GM19043 (cell line): ENCODE measurements at regions not wholly inside any gene's neighbourhood (a gene's known extent, or its start where the extent isn't known, plus 50 kb on each side); places are given as distances from the start of the nearest gene placed in this dataset.

Experiments
- ATAC-seq: cut with Tn5 transposase; IDR thresholded peaks from one replicate; pipeline ENCODE4 v1.9.1; 2021; ENCODE audit warnings: low read depth; ENCODE audit not compliant: unreplicated experiment

DNA sequence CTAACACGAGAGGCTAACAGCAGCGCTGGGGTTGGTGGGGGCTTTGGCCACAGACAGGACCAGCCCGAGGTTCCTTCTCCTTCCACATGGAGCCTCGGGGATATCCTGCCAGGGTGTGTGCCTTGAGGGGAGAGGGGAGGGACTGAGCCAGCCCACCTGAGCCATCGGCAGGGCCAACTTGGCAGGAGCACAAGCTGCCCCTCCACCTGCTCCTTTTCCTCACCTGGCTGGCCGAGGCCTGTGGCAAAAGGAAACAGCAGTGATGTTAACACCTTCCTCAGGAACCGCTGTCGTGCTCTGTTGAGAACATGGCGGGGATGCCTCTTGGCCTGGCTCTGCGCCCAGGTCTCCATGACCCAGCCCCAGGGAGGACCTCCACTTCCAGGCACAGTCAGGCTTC, 255.1 kb upstream of the PPP2R2D start:
- ATAC-seq = no peak

DNA sequence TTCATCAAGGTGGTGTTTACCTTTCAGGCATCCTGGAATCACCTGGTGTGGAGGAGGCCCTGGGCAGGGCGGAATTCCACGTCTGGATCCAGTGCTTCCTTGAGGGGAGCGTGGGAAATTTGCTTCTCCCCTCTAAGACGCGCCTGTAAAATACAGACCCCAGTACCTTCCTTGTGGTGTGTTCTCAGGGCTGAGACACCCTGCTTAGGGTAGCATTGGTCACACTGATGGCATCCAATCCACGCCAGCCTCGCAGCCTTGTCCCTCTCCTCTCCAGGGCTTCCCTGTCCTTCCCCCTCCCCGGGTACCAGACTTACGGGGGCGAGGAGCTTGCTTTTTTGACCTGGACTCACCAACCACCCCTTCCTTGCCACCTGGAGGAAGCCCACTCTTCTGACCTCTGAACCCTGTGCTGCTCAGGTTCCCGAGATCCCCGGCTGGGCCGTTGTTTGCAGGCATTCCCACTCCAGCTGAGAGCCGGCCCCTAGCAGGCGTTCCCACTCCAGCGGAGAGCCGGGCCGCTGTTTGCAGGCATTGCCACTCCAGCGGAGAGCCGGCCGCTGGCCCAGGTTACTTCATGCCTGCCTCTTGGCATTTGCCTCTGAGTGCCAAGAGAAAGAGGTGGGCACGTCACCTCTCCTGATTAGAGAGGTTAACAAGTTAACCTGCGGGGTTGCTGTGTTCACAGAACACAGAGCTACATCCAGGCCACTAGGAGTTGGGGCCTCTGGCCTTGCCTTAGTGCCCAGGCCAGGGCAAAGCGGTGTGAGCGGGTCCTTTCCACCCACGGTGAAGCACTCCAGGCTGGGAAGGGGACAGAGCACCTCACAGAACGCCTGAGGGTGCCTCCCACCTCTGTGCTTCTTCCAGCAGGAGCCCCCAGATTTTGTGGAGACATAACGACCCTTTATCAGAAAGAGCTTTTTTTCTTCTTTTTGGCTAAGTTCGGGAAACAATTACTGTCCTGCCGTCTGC, 254.0 kb upstream of the PPP2R2D start:
- no peak for ATAC-seq

DNA sequence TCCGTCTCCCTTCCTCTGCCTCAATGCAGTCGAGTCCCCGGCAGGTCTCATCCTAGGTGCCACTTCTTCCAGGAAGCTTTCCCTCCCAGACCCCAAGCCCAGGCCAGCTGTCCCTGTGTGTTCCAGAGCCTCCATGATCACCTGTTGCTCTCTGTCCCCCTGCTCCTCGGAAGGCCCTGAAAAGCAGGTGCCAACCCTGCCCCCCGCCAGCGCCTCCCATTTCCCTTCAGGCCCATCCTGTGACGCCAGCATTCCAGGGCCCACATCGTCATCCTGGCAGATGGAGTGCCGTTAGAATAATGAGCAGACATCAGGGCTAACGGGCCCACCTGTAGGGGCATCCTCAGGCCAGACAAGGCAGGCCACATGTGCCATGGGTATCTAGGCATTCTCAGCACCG, 253.0 kb upstream of the PPP2R2D start:
- ATAC-seq = no peak

DNA sequence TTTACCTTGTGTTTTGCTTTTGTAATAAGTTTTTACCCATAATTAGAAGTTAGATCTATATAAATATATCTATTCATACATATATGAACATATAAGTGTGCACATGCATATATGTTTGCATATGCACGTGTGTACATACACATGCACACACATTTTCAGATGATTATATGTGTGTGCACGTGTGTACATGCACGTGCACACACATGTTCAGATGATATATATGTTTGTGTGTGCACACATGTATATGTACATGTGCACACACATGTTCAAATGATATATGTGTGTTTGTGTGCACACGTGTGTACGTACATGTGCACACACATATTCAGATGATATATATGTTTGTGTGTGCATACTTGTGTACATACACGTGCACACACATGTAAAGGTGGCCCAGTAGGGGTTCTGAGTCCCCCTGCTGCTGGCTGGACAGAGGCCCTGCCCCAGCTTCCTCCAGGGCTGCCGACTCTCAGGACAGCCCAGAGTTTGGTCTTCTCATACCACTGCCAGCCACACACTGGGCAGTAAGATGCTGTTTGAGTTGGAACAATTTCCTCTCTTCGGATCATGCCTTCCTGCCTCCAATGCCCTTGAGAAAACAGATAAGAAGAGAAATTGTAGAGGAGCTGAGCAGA, 252.3 kb upstream of the PPP2R2D start:
- ATAC-seq = no peak

DNA sequence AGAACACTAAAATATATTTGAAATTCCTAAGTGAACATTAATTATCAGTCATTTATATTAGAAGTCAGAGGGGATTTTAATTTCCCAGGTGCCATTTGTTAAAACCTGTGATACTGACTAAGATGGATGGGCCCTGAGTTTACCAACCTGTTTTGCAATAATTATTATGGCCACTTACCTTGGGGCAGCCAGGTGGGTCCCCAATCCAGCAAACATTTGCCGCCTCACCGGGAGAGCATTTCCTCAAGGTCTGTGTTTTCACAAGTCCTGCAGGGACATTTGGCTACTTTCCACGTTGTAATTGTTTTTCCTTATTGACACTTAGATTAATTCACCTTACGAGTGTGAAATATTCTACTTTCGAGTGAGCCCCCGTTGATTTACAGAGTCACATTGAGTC, 251.2 kb upstream of the PPP2R2D start:
- no peak for ATAC-seq

DNA sequence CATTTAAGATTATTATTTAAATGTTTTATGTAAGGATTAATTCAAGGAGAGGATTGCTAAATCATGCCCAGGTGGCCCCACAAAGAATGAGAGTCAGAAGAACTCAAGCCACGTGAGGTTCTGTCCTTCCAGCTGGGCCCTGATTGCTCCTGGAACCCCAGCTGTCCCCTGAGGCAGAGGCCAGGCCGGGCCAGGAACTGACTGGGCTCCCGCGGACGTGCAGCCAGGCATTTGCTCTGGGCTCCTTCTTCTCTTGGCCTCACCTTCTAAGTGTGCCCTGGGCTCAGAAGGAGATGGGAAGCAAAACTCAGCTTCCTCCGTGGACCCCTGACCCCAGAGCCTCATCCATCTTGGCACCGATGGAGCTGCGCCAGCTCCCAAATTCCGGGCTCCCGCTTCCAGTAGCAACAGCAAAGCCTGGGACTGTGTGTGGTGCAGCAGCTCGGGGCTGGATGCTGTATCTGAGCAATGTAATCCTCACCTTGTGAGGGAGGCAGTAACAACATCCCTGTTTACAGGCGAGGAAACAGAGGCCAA, 250.6 kb upstream of the PPP2R2D start:
- no peak for ATAC-seq

DNA sequence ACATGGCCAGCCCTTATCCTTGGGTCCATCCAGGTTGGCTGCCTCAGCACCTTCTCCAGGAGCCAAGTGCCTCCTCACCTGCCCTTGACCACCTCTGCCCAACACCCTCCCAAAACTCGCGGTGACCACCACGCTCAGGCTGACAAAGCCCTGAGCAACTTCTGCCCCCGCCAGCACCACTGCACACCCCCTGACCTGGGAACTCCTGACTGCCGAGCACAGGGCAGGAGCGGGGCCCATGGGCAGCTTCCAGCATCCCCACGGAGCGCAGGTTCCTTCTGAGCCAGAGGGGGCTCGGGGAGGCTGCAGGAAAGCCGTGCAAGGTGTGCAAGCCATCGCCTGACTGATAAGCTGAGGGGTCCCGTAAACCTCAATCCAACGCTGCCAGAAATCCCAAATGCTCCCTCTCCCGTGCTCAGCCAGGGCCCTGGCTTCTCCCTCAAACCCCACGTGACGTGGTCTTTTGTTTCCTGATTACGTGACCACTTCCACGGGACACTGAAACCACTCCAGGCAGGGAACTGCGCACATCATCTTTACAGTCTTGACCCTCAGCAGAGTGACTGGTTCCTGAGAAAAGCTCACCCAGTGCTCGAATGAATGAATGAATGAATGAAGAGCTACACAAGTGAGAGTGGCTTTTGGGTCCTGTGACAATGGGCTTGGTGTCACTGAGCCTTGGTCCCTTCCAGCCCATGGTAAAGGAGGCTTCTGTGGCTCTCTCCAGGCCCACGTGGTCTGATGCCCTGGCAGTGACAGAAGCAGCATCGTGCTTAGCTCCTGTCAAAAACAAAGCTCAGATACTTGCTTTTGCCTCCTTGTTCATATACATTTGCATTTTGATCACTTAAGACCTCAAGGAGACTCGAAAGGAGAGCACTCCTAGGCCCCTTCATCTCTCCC, 249.8 kb upstream of the PPP2R2D start:
- ATAC-seq = no peak

DNA sequence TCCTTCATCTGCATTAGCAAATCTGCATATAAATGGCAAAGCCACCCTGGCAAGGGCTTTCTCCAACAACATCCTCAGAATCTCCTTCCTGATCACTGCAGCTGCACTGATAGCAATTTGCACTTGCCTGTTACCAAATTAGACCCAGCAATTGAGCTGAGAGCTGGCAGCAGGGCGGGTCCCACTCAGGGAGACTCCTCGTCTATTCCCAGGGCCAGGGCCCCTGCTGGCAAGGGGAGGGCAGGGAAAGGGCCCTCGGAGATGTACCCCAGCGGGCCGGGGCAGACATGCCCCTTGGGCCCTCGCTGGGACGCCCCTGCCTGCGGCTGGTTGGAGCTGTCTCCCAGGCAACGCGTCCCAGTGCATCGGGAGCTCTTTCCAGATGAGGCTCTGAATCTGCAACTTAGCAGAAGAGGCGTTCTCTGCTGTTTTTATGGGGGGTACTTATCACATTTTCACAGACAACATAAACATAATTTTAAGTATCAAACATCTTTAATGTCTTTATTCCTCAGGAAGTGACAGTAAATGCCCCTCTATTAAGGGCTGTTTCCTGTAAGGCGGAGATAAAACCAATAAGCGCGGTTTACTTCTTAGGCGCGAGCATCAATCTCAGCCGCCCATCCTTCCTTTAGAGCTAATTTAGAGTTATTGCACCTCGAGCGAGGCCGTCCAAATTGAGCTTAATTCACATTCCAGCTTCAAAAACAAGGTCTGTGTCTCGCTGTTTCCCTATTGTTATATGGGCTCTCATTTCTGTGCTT, 249.0 kb upstream of the PPP2R2D start:
- ATAC-seq = no peak

DNA sequence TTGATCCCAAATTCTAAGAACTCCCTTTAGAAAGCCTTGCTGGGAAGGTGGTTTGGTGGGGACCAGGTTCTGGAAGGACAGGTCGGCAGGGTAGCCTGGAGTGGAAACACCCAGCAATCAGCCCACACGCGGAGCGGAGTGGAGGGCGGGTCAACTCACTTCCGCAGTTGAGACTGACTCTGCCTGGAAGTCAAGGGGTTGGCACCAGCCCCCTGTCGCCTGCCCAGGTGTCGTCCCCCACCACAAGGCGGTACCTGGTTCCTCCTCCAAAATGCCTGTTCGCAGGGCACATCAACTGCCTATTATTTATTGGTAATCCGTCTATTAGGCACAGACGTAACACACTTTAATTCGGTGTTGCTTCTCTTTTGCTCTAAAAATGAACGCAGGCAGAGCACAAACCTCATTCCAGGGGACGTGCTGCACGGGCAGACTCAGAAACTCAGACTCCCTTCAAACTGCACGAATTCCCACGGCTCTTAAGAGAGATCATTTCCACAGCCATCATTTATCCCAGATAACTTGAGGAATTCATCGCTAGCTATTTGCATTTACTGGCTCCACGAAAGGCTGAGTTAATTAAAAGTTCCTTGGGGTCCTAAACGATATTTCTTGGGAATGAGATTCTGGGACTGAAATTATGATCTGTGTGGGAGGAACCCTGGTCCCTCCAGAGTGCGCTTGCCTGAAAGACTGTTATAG, 248.2 kb upstream of the PPP2R2D start:
- ATAC-seq = no peak

DNA sequence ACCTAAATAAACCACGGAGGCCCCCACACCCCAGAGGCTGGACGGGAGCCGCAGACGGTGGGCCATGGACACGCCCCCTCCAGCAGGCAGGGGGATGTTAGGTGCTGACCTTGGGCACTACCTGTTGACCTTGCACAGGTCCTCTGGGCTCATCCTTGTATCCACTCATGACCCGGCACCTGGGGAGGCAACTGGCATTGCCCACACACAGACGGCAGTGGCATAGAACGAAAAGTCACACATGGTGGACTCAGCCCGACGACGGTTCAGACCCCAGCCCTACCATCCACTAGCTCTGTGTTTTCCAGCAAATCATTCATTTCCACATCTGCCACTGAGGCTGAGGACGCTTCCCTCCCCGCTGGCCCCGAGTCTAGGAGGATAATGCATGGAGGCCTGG, 247.7 kb upstream of the PPP2R2D start:
- no peak for ATAC-seq

DNA sequence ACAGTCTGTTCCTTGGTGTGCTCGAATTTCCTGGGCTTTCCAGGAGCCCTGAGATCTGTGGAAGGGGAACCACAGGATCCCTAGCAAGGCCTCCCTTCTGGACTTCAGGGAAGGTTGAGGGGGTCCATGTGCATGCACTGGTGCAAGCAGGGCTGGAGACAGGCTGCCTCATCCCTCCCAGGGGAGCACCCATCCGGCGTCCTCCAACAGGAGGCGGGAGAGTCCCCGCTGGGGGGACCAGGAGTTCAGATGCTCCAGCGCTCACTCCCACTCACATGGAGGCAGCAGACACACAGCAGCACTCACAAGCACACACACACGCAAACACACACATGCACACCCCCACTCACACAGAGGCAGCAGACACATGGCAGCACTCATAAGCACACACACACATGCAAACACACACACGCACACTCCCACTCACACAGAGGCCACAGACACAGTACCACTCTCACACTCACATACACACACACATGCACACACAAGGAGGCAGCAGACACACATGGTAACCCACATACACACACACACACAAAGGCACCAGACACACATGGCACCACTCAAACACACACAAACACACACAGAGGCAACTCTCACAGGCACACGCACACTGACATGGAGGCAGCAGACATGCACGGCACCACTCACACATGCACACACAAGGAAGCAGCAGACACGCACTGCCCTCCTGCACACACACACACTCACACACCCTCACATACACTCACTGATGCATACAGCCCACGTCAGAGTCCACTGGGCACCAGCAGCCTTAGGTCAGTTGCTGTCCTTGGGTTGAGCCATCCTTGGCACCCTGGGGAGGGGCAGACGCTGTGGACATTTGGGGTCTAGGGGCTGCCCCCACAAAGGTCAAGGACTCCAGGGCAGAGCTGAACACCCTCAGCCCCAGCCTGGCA, 247.0 kb upstream of the PPP2R2D start:
- no peak for ATAC-seq

DNA sequence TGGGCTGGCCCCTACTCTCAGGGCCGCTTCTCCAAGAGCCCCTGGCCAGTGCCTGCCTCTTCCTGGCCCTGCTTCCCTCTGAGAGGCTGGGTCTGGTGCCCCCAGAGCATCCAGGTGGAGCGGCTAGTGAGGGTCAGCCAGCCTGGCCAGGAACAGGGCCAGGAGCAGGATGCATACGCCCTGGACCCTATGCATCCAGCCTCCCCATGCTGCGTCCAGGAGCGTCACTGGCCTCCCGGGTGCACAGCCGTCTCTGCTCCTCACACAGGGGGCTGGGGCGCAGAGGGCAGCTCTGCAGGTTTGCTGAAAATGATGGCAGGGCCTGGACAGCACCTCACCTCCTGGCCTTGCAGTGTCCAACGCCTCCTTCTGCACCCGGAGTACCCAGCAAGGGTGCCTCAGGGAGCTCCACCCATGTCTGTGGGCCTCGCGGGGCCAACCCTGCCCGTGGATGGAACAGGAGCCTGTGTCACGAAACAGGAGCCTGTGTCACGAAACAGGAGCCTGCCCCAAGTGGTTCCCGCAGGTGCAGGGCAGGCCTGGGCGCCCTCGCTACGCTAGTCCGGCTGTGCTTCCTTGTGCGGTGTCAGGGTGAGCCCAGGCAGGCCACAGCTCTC, 246.2 kb upstream of the PPP2R2D start:
- ATAC-seq = no peak

DNA sequence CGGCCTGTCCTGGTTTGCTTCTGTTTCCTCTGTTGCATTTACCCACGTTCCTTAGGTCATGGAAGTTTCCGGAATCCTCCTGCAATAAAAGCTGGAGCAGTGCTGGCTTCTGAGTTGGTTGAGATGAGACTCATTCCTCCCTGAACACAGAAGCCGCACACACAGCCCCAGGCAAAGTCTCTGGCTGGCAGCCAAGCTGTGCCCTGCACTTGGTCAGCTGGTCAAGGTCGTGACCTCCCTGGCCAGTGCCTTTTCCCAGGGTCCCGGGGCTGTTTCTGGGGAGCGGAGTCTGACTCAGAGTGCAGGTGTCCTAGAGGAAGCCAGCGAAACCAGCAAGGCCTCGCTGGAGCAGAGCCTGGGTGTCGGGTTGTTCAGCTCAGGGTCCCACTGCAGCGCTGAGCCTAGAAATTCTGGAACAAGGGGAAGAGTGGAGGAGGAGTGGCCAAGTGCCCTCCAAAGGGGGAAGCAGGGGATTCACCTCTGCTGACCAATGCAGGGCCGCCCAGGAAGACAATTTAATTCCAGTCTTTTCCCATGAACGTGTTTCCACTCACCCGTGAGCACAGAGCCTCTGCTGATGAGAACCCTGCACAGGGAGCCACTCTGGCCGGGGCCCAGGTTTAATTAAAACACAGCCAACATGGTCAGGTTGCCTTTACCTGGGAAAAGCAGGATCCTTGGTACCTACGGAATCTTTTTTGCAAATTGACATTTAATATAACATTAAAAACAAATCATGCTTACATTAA, 245.5 kb upstream of the PPP2R2D start:
- no peak for ATAC-seq

DNA sequence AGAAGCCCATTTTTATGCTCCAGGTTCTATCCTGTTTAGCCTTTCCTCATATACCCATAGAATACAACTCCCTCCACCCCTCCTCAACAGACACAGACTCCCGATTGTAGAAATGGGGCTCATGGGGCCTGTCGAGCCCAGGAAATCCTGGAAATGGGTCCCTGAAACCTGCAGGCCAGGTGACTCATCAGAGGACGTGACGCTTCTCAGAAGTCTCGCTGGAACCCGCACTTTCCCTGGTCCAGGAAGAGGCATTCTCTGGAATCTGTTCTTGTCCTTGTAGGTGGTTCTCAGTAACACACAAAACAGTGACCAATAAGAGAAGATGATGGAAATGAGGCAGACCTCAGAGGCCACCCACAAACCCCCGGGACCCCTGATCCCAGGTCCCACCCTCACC, 244.8 kb upstream of the PPP2R2D start:
- no peak for ATAC-seq

DNA sequence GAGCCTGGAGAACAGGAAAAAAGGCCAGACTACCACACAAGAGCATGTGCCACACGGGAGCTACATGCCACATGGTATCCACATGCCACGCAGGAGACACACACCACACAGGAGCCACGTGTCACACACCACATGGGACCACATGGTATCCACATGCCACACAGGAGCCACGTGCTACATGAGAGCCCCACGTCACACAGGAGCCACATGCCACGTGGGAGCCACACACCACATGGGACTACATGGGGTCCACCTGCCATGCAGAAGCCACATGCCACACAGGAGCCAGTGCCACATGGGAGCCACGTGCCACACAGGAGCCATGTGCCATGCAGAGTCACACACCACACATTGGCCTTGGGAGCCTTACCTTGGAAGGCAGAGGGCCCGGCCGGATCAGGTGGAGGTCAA, 244.4 kb upstream of the PPP2R2D start:
- ATAC-seq = no peak

DNA sequence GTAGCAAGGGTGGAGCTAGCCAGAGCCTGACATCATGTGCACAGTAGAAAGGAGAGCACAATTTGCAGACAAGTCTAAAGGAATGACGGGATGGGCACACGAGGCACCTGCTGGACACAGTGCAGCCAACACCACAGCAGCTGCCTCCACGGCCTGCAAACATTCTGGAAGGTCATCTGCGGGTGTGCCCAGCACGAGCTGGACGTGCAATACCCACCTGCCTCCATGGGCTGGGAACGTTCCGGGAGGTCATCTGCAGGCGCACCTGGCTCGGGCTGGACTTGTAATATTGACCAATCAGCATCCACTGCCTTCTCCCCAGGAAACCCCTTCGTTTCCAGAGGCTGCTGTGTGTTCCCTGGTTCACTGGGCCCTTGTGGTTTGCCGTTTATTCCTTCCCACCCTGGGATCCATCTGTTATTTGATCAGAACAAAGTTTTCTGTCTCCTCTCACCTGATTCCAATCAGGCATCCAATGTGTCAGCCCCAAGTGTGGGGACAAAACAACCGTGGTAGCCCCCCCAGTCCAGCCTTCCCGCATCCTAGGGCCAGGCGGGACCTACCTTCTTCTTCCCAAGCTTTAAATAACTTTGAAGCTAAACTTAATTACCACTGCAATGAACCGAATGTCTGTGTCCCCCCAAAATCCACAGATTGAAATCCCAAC, 243.4 kb upstream of the PPP2R2D start:
- ATAC-seq = no peak

DNA sequence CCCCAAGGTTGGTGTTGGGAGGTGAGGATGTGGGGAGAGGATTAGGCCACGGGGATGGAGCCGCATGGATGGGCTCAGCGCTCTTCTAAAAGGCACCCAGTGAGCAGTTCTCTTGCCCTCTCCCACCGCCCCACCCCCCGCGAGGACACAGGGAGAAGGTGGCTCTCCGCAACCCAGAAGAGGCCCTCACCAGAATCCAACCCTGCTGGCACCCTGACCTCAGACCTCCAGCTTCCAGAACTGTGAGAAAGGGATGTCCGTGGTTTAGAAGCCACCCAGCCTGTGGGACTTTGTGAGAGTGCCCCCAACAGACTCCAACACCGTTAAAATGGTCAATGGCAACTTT, 242.8 kb upstream of the PPP2R2D start:
- ATAC-seq = no peak
